C4-2B (cell line): ENCODE measurements at regions not wholly inside any gene's neighbourhood (a gene's known extent, or its start where the extent isn't known, plus 50 kb on each side); places are given as distances from the start of the nearest gene placed in this dataset.

Experiments used
- H3K27ac ChIP-seq: fragments of 450-650 bp; 2 replicates; pipeline ENCODE4 v1.5.1; 2017
- ZFX ChIP-seq: fragments of 450-650 bp; IDR thresholded peaks from 2 replicates; pipeline ENCODE4 v1.6.1; 2017
- TF ChIP-seq, protein P1 (sequence below): fragments of 450-650 bp; conservative IDR thresholded peaks from 2 replicates; pipeline ENCODE4 v1.5.1; 2017; ENCODE audit warnings: mild to moderate bottlenecking

DNA sequence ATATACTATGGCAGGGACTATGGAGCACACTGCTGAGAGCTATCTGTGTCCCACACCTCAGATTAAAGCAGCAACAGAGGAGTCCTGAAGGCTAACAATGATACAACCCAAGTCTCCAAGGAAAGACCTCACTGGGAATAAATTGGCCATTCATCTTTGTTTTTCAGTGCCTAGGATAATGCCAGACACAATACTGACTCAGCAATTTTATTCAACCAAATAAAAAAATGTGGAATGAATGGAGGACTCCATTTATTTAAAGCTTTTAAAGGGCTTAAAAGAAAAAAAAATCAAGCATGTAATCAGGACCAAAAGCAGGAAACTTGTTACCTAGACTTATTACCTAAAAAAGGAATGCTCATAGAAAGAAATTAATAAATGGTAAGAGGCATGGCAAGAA is 960.5 kb downstream of the PCDH17 start:
- no peak for TF ChIP-seq ZFX
- TF ChIP-seq, protein P1, sequence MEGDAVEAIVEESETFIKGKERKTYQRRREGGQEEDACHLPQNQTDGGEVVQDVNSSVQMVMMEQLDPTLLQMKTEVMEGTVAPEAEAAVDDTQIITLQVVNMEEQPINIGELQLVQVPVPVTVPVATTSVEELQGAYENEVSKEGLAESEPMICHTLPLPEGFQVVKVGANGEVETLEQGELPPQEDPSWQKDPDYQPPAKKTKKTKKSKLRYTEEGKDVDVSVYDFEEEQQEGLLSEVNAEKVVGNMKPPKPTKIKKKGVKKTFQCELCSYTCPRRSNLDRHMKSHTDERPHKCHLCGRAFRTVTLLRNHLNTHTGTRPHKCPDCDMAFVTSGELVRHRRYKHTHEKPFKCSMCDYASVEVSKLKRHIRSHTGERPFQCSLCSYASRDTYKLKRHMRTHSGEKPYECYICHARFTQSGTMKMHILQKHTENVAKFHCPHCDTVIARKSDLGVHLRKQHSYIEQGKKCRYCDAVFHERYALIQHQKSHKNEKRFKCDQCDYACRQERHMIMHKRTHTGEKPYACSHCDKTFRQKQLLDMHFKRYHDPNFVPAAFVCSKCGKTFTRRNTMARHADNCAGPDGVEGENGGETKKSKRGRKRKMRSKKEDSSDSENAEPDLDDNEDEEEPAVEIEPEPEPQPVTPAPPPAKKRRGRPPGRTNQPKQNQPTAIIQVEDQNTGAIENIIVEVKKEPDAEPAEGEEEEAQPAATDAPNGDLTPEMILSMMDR: no peak
- H3K27ac ChIP-seq: no peak overlapping the region

DNA sequence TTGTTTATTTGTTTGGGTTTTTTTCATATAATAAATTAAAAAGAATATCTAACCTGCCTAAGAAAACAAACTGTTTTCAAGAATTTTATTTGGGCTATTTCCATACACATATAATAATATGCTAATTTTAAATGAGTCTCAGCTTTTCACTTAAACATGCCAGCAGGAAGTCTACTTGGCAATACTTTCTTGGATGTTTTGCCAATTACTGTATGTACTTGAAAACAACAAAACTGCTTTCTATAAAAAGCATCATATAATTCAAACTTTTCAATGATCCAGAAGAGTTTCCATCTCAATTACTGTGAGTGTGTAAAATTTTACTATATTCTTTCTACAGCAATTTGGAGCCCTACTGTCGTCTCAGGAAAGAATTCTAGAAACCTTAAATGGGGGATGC is 961.2 kb downstream of the PCDH17 start:
- TF ChIP-seq ZFX: no peak
- TF ChIP-seq, protein P1: no peak
- H3K27ac ChIP-seq: no peak overlapping the region

DNA sequence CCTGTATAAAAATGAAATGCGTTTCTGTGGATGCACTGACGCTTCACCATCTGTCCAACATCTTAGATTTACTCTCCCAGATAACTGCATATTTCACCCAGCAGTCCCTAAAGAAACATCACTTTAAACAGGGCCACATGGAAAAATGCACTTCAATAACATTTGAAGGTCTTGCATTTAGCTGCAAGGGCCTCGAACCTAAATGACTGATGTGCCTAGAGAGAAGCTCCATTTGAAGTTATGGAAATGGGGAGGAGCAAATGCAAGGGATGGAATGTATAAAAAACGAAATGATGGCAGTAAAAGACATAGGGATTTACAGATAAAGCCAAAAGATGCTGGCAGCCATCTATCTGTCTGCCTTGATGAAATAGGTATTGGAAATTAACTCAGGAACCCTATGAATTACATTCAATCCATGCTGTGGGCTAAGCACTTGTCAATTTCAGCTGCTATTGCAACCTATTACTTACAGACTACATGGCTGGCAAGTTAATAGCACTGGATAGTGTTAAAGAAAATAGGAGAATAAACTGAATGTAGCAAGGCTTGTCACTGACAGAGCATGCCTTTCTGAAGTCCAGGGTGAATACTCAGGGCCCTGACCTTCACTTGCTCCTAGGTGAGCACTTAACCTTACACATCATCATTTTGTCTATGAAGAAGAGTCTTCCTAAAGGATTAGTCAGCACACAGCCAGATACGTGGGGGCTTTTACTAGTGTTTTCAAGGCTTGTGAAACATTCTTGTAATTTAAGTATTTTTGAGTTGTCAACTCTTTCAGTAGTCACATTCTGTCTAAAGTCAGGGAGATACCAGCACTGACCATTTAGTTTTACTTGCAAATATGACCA is 963.4 kb downstream of the PCDH17 start:
- H3K27ac ChIP-seq: no peak overlapping the region

DNA sequence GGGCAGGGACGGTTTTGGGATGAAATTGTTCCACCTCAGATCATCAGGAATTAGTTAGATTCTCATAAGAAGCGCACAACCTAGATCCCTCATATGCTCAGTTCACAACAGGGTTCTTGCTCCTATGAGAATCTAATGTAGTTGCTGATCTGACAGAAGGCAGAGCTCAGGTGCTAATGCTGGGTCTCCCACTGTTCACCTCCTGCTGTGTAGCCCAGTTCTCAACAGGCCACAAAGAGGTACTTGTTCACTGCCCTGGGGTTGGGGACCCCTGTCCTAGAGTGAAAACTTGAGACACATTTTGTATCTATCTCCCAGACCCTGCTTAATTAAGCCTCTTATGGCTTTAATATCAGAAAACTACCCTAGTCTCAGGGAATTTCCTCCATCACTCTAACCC is 966.0 kb downstream of the PCDH17 start:
- TF ChIP-seq, protein P1: no peak
- no peak for TF ChIP-seq ZFX
- H3K27ac ChIP-seq: no peak overlapping the region

More for the DNA sequence above, 963.4 kb downstream of the PCDH17 start:
- TF ChIP-seq, protein P1: no peak
- TF ChIP-seq ZFX: no peak

DNA sequence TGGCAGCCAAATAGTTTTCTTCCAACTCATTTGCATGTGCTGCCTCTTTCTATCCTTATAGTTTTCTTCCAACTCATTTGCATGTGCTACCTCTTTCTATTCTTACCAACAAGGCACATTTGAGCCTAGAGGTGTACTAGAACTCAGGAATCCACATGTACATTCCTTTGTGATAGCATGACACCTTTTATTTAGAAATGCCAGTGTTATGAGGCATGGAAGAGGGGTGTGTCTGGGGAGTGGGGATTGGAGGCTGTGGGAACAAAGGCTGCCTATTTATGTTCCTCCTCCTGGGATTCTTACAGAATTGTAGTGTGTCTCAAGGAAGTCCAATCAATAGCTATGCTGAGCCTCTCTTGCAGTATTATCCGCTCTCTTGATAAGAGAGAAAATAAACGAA is 966.7 kb downstream of the PCDH17 start:
- H3K27ac ChIP-seq: no peak overlapping the region
- TF ChIP-seq ZFX: no peak
- TF ChIP-seq, protein P1: no peak

DNA sequence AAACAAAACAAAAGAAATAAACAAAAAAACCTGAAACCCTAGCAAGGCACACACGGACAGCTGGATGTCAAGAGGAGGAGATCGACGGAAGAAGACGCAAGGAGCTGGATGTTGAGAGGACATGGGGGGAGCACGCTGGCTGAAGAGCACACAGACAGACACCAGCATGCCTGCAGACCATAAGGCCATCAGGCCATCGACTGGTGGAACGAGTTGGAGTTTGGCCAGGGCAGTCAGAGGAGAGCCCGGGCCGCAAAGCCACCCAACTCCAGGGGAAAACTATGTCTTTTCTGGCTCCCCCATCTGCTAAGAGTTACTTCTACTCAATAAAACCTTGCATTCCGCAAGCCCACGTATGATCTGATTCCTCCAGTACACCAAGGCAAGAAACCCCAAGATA is 979.6 kb downstream of the PCDH17 start:
- TF ChIP-seq ZFX: no peak
- TF ChIP-seq, protein P1: no peak
- H3K27ac ChIP-seq: no peak overlapping the region

DNA sequence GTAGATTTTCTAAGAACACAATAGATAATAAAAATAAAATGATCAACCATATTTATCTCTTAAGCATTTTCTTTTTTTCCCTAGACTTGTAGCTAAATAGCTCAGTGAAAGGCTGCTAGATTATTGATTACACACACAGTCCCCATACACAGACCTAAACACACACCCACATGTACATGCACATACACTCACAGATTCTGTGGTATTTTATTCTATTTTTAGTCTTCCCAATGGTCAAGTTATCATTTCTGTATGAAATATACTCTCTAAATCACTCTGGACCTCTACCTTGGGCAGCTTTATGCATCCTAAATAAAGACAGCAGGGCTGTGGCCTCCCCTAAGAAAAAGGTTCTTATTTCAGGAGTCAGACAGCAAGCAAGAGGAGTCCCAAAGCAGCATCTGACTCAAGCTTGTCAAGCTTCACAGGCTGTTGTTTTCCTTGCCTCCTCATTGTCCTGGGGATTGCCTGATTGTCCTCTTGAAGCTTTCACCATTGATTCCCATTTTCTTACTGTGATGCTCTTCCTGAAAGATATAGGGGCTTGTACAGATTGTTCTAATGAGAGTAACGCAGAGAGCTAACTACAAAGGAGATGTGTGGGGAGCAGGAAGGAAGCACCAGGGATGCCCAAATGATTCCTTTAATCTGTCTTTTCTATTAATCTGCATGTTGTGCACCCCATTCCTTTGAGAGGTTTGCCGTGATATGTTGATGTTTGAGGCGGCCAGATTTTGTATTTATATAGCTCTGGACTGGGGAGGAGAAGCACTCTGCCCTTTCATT is 986.5 kb downstream of the PCDH17 start:
- no peak overlapping the region for H3K27ac ChIP-seq
- TF ChIP-seq ZFX: no peak
- TF ChIP-seq, protein P1: no peak
